ENCODE measurements at regions not wholly inside any gene's neighbourhood (a gene's known extent, or its start where the extent isn't known, plus 50 kb on each side); places are given as distances from the start of the nearest gene placed in this dataset.

DNA sequence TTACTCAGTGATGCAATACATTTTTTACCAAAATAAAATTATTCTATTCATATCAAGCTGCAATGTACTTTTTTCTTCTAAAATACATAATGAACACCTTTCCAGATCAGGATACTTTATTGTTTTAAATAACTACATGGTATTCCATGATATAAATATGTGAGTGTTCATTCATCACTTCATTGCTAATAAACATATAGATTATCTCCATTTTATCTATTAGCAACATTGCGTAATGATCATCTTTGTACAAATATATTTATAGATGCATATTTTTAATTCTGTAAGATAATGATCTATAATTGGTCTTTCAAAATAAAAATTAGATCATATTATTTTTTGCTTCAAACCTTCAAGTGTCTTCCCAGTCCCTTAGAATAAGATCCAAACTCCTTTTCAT lies 156.1 kb upstream of the HHIP start:
- DNase-seq, result no peak
- no peaks in the 10 kb centered on the region for H3K36me3 ChIP-seq
- 94 to 100% (median 100%) methylated on average over 1 of the region's 1 CpG for WGBS, 5 donors

GRCh38 chr4:144494280-144494679 lies 151.7 kb upstream of the HHIP start:
- Histone ChIP-seq H3K4me3 (no peak overlapping the region), H3K9me3 (no peaks in the 10 kb centered on the region), H3K27me3 (no peaks in the 10 kb centered on the region), H3K27ac (no peak overlapping the region), H3K36me3 (no peaks in the 10 kb centered on the region), H3K4me1 (no peaks in the 10 kb centered on the region)
- no peak for DNase-seq
- WGBS, 5 donors, result 92 to 99% (median 93%) methylated on average over 2 of the region's 2 CpGs
- TF ChIP-seq, protein P1, sequence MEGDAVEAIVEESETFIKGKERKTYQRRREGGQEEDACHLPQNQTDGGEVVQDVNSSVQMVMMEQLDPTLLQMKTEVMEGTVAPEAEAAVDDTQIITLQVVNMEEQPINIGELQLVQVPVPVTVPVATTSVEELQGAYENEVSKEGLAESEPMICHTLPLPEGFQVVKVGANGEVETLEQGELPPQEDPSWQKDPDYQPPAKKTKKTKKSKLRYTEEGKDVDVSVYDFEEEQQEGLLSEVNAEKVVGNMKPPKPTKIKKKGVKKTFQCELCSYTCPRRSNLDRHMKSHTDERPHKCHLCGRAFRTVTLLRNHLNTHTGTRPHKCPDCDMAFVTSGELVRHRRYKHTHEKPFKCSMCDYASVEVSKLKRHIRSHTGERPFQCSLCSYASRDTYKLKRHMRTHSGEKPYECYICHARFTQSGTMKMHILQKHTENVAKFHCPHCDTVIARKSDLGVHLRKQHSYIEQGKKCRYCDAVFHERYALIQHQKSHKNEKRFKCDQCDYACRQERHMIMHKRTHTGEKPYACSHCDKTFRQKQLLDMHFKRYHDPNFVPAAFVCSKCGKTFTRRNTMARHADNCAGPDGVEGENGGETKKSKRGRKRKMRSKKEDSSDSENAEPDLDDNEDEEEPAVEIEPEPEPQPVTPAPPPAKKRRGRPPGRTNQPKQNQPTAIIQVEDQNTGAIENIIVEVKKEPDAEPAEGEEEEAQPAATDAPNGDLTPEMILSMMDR (IDR thresholded peaks at IDR 0.05), result no peak
- no peak for TF ChIP-seq POLR2AphosphoS5 (IDR thresholded peaks at IDR 0.05)
- no peak for TF ChIP-seq POLR2A (IDR thresholded peaks at IDR 0.05)
- TF ChIP-seq EP300 (IDR thresholded peaks at IDR 0.05), result no peak
- intact Hi-C loops (cut with DNase I; ENCODE audit: low total_unique reads), result no loop called here

More for the DNA sequence above, 156.1 kb upstream of the HHIP start:
- no peak overlapping the region for H3K4me3 ChIP-seq
- intact Hi-C loops (cut with DNase I; ENCODE audit: low total_unique reads), result no loop called here
- H3K27ac ChIP-seq, result no peak overlapping the region
- TF ChIP-seq, protein P1 (IDR thresholded peaks at IDR 0.05), result no peak
- TF ChIP-seq EP300 (IDR thresholded peaks at IDR 0.05), result no peak
- TF ChIP-seq POLR2A (IDR thresholded peaks at IDR 0.05), result no peak
- TF ChIP-seq POLR2AphosphoS5 (IDR thresholded peaks at IDR 0.05), result no peak
- H3K4me1 ChIP-seq, result no peaks in the 10 kb centered on the region
- no peaks in the 10 kb centered on the region for H3K9me3 ChIP-seq
- H3K27me3 ChIP-seq, result no peaks in the 10 kb centered on the region

GRCh38 chr4:144495944-144496343 lies 150.0 kb upstream of the HHIP start:
- H3K4me1 ChIP-seq, result no peaks in the 10 kb centered on the region
- H3K9me3 ChIP-seq, result peaks cover 0 to 9% (median 6%) of the 10 kb centered on the region in 4 donors
- H3K4me3 ChIP-seq, result no peak overlapping the region
- H3K27ac ChIP-seq, result no peak overlapping the region
- intact Hi-C loops (cut with DNase I; ENCODE audit: low total_unique reads), result no loop called here
- H3K27me3 ChIP-seq, result no peaks in the 10 kb centered on the region
- WGBS, 5 donors, result 74 to 87% (median 79%) methylated on average over 2 of the region's 2 CpGs
- no peak for TF ChIP-seq POLR2AphosphoS5 (IDR thresholded peaks at IDR 0.05)
- no peak for TF ChIP-seq EP300 (IDR thresholded peaks at IDR 0.05)
- TF ChIP-seq, protein P1 (IDR thresholded peaks at IDR 0.05), result no peak
- no peak for TF ChIP-seq POLR2A (IDR thresholded peaks at IDR 0.05)
- H3K36me3 ChIP-seq, result no peaks in the 10 kb centered on the region
- no peak for DNase-seq

DNA sequence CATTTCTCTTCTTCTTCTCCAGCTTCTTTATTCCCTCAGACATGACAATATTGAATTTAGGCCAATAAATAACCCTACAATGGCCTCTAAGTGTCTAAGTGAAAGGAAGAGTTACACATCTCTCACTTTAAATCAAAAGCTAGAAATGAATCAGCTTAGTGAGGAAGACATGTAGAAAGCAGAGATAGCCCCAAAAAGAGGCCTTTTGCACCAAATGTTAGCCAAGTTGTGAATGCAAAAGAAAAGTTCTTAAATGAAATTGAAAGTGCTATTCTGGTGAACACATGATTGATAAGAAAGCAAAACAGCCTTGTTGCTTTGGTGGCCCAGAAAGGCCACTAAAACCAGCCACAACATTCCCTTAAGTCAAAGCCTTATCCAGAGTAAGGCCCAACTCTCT lies 146.2 kb upstream of the HHIP start:
- H3K4me1 ChIP-seq, result no peaks in the 10 kb centered on the region
- no peak overlapping the region for H3K4me3 ChIP-seq
- no peak for DNase-seq
- H3K9me3 ChIP-seq, result peaks cover 0 to 9% (median 6%) of the 10 kb centered on the region in 4 donors
- TF ChIP-seq POLR2AphosphoS5 (IDR thresholded peaks at IDR 0.05) (no peak), POLR2A (IDR thresholded peaks at IDR 0.05) (no peak), EP300 (IDR thresholded peaks at IDR 0.05) (no peak)
- TF ChIP-seq, protein P1 (IDR thresholded peaks at IDR 0.05), result no peak
- H3K27ac ChIP-seq, result no peak overlapping the region
- H3K36me3 ChIP-seq, result no peaks in the 10 kb centered on the region
- intact Hi-C loops (cut with DNase I; ENCODE audit: low total_unique reads), result no loop called here
- H3K27me3 ChIP-seq, result no peaks in the 10 kb centered on the region
